Ammon's horn (tissue), 1 donor: ENCODE measurements at regions not wholly inside any gene's neighbourhood (a gene's known extent, or its start where the extent isn't known, plus 50 kb on each side); places are given as distances from the start of the nearest gene placed in this dataset.
"Not testable (repeated sequence)": the region's sequence is repeated elsewhere in the genome, so short reads cannot be mapped to it uniquely, and the experiment has no call there.

Experiments used
- DNase-seq: peaks from one replicate; pipeline ENCODE4 v3.0.0-alpha.2; 2016; ENCODE audit warnings: low spot score

GRCh38 chr1:64318428-64318827 lies 115.0 kb downstream of the UBE2U start:
- DNase-seq: no peak

GRCh38 chr1:64320007-64320406 lies 116.6 kb downstream of the UBE2U start:
- DNase-seq: no peak

GRCh38 chr1:64320470-64320869 lies 117.0 kb downstream of the UBE2U start:
- no peak for DNase-seq

GRCh38 chr1:64320922-64321614 lies 117.6 kb downstream of the UBE2U start:
- DNase-seq: no peak

GRCh38 chr1:64323054-64323453 lies 119.6 kb downstream of the UBE2U start:
- DNase-seq: no peak

- DNase-seq: no peak
Observed at GRCh38 chr1:64323882-64324281, 120.5 kb downstream of the UBE2U start.

- DNase-seq: no peak
Observed at GRCh38 chr1:64325856-64326255, 122.4 kb downstream of the UBE2U start.

- no peak for DNase-seq
Observed at GRCh38 chr1:64327119-64327518, 123.7 kb downstream of the UBE2U start.

GRCh38 chr1:64328193-64328592 lies 124.8 kb downstream of the UBE2U start:
- no peak for DNase-seq

GRCh38 chr1:64330839-64331238 lies 127.4 kb downstream of the UBE2U start:
- no peak for DNase-seq

GRCh38 chr1:64335636-64336035 lies 132.2 kb downstream of the UBE2U start:
- no peak for DNase-seq

GRCh38 chr1:64337475-64337874 lies 132.5 kb upstream of the CACHD1 start:
- DNase-seq: no peak

GRCh38 chr1:64337926-64338325 lies 132.0 kb upstream of the CACHD1 start:
- no peak for DNase-seq

GRCh38 chr1:64340361-64340760 lies 129.6 kb upstream of the CACHD1 start:
- DNase-seq: no peak

- no peak for DNase-seq
Observed at GRCh38 chr1:64343105-64343822, 126.7 kb upstream of the CACHD1 start.

- DNase-seq: no peak
Observed at GRCh38 chr1:64343823-64344190, 126.1 kb upstream of the CACHD1 start.

GRCh38 chr1:64348270-64348960 lies 121.5 kb upstream of the CACHD1 start:
- no peak for DNase-seq

GRCh38 chr1:64348961-64349648 lies 120.8 kb upstream of the CACHD1 start:
- DNase-seq: no peak

- DNase-seq: not testable (repeated sequence)
Observed at GRCh38 chr1:64355534-64355933, 114.4 kb upstream of the CACHD1 start.

GRCh38 chr1:64356636-64357256 lies 113.2 kb upstream of the CACHD1 start:
- DNase-seq: no peak

GRCh38 chr1:64357422-64357821 lies 112.5 kb upstream of the CACHD1 start:
- DNase-seq: no peak

- no peak for DNase-seq
Observed at GRCh38 chr1:64358692-64359091, 111.2 kb upstream of the CACHD1 start.
